ENCODE measurements at regions not wholly inside any gene's neighbourhood (a gene's known extent, or its start where the extent isn't known, plus 50 kb on each side); places are given as distances from the start of the nearest gene placed in this dataset.

DNA sequence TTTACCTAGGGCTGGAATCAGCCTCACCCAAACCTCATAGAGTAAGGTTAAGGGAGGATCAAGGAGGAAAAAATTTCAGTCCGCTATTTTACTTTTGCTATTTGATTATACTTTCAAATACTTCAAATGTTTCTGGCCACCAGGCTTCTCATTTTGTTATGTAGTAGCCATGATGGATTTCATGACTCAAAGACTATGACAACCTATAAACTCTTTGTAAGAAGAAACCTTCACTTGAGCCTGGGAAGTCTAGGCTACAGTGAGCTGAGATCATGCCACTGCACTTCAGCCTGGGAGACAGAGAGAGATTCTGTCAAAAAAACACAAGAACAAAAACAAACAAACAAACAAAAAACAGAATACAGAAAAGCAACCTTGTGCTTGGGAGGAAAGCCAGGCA is 293.6 kb upstream of the TNC start:
- CTCF ChIA-PET = interaction anchor here (1.1 kb wide), 1 partner anchor 10 kb away, joined by 4 read pairs; no protein-coding TSS in a partner anchor
- DNase-seq (ENCODE audit: low read depth) = no peak

DNA sequence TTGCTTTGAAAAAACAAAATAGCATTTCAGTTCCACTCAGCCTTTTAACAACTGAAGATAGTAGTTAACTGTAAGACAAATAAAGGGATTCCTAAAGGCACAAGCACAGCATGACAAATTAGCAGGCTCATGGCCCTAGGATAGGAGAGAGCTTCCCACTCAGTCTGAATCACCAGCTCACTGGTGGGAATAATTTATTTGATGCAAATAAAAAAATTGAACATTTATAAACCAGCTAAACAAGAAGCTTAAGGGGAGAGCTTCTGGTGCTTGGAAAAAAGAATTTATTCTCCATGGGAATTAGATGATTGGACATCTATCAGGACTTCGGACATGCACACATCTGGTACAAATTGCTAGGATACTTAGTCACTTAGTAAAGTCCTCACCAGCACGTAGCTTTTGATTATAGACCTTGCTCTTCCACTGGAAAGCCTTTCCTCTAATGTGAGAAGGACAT is 294.1 kb upstream of the TNC start:
- peak; percentile 95 for DNase-seq (ENCODE audit: low read depth)
- no peaks in the 10 kb centered on the region for H3K36me3 ChIP-seq (ENCODE audit: control insufficient read depth, insufficient read depth, low read length)
- TF ChIP-seq, protein P1, sequence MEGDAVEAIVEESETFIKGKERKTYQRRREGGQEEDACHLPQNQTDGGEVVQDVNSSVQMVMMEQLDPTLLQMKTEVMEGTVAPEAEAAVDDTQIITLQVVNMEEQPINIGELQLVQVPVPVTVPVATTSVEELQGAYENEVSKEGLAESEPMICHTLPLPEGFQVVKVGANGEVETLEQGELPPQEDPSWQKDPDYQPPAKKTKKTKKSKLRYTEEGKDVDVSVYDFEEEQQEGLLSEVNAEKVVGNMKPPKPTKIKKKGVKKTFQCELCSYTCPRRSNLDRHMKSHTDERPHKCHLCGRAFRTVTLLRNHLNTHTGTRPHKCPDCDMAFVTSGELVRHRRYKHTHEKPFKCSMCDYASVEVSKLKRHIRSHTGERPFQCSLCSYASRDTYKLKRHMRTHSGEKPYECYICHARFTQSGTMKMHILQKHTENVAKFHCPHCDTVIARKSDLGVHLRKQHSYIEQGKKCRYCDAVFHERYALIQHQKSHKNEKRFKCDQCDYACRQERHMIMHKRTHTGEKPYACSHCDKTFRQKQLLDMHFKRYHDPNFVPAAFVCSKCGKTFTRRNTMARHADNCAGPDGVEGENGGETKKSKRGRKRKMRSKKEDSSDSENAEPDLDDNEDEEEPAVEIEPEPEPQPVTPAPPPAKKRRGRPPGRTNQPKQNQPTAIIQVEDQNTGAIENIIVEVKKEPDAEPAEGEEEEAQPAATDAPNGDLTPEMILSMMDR (IDR thresholded peaks at IDR 0.05; ENCODE audit: insufficient read depth, low read depth, low read length) = no peak
- ChIA-PET CTCF (interaction anchor here (1.1 kb wide), 1 partner anchor 11 kb away, joined by 4 read pairs; no protein-coding TSS in a partner anchor), POLR2A (interaction anchor here (0.5 to 0.6 kb wide), 2 partner anchors 68 to 80 kb away, joined by 3 read pairs; no protein-coding TSS in a partner anchor)
- no peaks in the 10 kb centered on the region for H3K27me3 ChIP-seq (ENCODE audit: control insufficient read depth, insufficient read depth, low read length)
- H3K4me3 ChIP-seq (ENCODE audit: low read depth, low read length) = no peak overlapping the region

More for the DNA sequence above, 293.6 kb upstream of the TNC start:
- H3K27me3 ChIP-seq (ENCODE audit: control insufficient read depth, insufficient read depth, low read length) = no peaks in the 10 kb centered on the region
- H3K4me3 ChIP-seq (ENCODE audit: low read depth, low read length) = no peak overlapping the region
- TF ChIP-seq, protein P1 (IDR thresholded peaks at IDR 0.05; ENCODE audit: insufficient read depth, low read depth, low read length) = no peak
- POLR2A ChIA-PET = interaction anchor here (0.6 kb wide), 1 partner anchor 68 kb away, joined by 3 read pairs; no protein-coding TSS in a partner anchor
- no peaks in the 10 kb centered on the region for H3K36me3 ChIP-seq (ENCODE audit: control insufficient read depth, insufficient read depth, low read length)

DNA sequence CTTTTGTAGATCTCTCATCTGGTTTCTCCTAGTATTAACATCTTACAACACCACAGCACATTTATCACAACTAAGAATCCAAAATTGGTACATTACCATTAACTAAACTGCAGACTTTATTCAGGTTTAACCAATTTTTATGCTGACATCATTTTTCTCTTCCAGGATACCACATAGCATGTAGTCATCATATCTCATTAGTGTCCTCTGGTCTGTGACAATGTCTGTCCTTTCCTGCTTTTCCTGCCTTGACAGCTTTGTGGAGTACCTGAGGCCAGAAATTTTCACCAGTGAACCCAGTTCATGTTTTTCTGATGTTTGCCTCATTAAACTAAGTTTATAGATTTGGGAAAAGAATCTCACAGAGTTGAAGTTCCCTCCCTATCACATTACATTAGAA is 294.7 kb upstream of the TNC start:
- DNase-seq (ENCODE audit: low read depth) = no peak
- CTCF ChIA-PET = no interaction called here
- H3K36me3 ChIP-seq (ENCODE audit: control insufficient read depth, insufficient read depth, low read length) = no peaks in the 10 kb centered on the region
- TF ChIP-seq, protein P1 (IDR thresholded peaks at IDR 0.05; ENCODE audit: insufficient read depth, low read depth, low read length) = no peak
- no peak overlapping the region for H3K4me3 ChIP-seq (ENCODE audit: low read depth, low read length)
- POLR2A ChIA-PET = no interaction called here
- no peaks in the 10 kb centered on the region for H3K27me3 ChIP-seq (ENCODE audit: control insufficient read depth, insufficient read depth, low read length)

DNA sequence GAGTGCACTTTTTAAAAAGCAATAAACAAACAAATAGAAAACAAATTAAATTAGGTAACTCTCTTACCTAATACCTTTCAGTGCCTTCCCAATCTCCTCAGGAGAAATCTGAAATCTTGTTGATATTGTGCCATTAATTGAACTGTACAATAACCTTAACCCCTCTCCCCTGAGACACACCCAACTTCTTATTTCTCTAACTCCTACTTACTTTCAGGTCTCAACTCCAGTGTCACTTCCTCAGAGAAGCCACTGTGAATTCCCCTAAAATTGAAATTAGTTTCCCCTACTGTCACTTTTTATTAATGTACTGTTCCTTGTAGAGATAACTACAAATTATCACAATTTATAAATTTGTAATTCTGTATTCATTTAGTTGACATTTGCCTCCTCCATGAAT is 295.3 kb upstream of the TNC start:
- TF ChIP-seq, protein P1 (IDR thresholded peaks at IDR 0.05; ENCODE audit: insufficient read depth, low read depth, low read length) = no peak
- no peak for DNase-seq (ENCODE audit: low read depth)
- Histone ChIP-seq H3K36me3 (ENCODE audit: control insufficient read depth, insufficient read depth, low read length) (no peaks in the 10 kb centered on the region), H3K4me3 (ENCODE audit: low read depth, low read length) (no peak overlapping the region), H3K27me3 (ENCODE audit: control insufficient read depth, insufficient read depth, low read length) (no peaks in the 10 kb centered on the region)
- ChIA-PET CTCF (no interaction called here), POLR2A (no interaction called here)

DNA sequence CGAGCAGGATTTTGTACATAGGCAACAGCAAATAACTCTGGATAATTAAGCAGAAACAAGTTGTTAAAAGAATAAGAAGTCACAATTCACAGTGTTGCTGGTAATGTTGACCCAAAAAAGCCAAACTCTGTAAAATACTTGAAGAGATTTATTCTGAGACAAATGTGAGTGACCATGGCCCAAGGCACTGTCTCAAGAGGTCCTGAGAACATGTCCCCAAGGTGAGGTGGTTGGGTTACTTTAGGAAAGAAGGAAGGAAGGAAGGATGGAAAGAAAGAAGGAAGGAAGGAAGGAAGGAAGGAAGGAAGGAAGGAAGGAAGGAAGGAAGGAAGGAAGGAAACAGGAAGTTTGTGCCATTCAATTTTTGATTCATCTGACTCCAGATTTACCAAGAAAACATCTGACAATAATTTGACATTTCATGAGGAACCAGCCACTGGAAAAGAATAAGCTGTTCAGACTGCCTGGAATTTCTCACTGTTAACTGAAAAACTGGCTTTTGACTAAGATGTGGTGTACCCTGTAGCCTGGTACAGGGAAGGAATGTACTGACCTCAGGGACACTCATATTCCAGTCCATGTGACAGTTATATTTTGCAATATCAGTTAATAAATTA is 295.9 kb upstream of the TNC start:
- ChIA-PET POLR2A (interaction anchor here (0.6 kb wide), 1 partner anchor 81 kb away, joined by 7 read pairs; no protein-coding TSS in a partner anchor), CTCF (no interaction called here)
- H3K36me3 ChIP-seq (ENCODE audit: control insufficient read depth, insufficient read depth, low read length) = no peaks in the 10 kb centered on the region
- DNase-seq (ENCODE audit: low read depth) = no peak
- H3K4me3 ChIP-seq (ENCODE audit: low read depth, low read length) = no peak overlapping the region
- no peaks in the 10 kb centered on the region for H3K27me3 ChIP-seq (ENCODE audit: control insufficient read depth, insufficient read depth, low read length)
- TF ChIP-seq, protein P1 (IDR thresholded peaks at IDR 0.05; ENCODE audit: insufficient read depth, low read depth, low read length) = no peak
